GM21367 (cell line): ENCODE measurements at regions not wholly inside any gene's neighbourhood (a gene's known extent, or its start where the extent isn't known, plus 50 kb on each side); places are given as distances from the start of the nearest gene placed in this dataset.

Source experiments
- ATAC-seq: cut with Tn5 transposase; IDR thresholded peaks from one replicate; pipeline ENCODE4 v1.9.1; 2021; ENCODE audit not compliant: unreplicated experiment

DNA sequence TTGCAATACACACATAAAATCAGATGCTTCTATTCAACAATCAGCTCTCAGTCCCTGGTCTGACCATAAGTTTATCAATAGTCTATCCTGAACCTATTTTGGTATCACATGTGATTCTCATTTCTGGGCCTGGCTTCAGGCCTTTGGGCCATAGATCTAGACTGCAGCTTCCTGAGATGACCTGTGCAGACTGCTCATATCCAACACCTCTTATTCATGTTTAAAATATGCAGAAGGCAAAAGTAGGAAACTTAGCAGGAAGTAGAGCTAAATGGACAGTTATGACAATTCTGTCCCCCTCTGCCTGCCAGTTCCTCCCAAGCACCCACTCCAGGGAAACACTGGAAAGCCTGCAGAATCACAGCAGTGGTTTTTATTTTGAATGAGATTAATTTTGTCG is 53.3 kb downstream of the C7orf25 start:
- ATAC-seq, result no peak

DNA sequence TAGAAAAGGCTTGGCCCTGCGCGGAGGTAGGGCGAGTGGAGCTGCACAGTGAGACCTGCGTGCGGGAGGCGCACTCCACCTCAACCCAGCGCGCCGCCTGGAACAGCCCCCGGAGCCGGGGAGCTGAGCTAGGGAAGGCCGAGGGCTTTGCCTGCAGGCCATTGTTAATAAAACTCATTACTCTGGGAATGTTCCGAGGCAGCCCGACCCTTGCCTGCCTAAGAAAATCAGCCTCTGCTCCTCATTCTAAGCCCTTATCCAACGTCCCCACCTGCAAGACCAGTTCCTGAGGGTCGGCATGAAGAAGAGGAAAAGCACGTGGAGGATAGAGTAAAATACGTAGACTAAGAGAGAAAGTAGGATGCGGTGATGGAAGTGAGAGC is 55.3 kb downstream of the C7orf25 start:
- no peak for ATAC-seq

DNA sequence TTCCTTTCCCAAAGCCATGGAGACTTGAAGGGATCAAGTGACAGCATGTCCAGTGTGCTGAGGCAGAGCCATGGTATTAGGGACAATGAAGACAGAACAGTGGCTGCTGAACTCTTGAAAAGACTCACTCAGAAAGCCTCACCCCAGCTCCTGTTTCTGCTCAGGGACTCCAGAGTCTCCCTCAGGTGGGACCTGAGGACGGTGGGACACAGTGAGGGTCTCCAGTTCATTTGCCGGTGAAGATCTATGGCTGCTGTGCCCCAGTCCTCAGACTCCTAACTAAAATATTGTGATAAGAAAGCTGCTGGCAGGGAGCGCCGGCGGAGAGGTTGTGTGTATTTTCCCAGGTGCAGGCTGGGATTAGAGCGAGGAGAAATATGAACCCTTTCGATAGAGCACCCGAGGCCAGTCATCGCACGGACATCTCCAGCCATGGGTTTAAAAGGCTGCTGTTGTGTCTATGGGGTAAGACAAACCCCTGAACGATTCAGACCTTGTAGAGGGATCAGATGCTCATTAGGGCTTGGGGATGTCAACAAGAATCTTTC is 57.2 kb downstream of the C7orf25 start:
- ATAC-seq, result no peak

DNA sequence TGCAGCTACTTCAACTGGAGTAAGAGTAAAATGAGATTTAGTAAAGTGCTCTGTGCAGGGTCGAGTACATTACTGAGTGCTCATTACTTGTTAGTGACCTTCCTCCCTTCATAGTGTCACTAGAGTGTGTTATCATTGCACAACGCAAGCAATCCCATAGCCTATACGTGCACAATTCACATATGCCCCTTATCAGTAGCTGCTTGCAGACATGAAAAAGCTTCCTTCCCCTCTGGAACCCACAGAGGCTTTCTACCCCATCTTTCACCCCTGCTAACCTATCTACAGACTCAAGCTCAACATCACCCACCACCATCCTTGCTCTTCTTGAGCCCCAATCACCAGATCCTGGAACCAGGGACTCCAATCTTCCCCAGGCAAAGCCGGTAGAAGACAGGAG is 59.3 kb downstream of the C7orf25 start:
- no peak for ATAC-seq

DNA sequence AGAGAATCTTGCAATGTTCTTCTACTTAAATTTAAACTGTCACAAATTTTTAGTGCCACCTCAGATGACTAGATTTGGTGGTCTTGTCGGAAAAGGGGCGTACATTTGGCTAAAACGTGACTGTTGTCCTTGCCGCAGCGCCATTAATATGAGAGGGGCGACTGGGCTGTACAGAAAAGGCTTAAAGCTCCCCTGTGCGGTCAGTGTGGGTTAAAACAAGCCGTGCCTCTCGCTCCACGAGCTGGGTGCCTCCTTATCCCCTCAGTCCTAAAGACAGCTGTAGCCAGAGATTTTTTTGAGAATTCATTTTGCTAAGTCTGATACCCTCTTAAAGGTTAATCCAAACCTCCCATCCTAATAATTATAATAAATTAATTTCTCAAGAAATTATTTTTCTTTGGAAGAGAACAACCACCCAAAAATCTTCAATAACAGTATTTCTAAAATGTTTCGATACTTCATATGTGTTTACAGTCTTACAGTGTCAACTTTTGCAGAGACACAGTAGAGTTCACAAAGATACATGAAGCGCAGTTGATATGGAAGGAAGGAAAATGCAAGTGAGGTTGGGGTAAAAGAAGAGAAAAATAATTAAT is 68.6 kb downstream of the C7orf25 start:
- peak; percentile 82 for ATAC-seq

DNA sequence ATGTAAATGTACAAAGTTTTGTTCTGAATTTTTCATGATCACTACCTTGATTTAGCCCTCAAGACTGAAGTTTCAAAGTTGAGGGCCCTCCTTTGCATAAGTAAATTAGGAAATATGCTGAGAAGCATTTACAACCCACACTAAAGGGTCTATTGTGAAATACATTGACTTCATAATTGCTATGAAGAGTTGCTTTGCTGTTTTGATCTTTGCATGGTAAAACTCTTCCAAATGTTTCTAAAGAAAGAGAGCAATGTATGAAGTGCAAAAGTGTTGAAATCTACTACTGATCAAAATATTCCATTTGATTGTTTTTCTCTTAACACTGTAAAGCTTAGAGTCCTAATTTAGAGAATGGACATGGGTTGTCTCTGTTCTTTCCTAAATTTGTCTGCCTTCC is 77.2 kb downstream of the C7orf25 start:
- ATAC-seq, result no peak

DNA sequence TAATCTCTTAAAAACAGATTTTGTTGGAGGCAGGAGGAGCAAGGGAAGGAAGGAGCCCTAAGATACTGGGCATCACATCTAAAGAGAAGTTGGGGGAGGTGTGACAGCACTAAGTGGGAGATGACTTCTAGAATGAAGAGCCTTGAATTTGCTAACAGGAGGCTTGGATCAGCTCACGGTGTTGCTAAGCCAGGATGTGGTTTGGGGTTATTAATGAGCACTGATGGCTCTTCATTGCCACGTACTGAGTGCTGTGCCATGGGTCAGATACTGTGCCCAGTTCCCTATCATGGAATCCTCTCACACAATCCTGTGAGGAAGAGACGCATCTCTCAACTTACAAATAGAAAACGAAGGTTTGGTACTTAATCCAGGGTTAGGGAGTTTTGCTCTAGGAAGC is 78.5 kb downstream of the C7orf25 start:
- no peak for ATAC-seq

DNA sequence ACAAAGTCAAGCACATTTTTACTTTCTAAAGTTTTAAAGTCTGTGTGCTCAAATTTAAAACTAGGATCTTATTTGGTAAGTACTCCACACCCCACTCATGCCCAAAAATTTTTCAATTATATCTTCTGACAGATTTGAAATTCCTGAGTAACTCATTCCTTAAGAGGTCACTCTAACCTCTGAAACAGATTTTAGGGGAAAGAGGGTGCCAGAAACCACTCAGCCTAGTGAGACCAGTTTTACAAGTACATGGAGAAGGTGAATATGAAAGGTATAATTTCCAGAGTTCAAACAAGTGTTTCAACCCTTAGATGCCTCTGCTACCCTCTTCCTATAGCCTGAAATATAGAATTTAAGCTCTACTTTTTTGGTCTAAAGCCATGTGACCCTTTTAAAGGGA is 79.2 kb downstream of the C7orf25 start:
- ATAC-seq, result no peak

DNA sequence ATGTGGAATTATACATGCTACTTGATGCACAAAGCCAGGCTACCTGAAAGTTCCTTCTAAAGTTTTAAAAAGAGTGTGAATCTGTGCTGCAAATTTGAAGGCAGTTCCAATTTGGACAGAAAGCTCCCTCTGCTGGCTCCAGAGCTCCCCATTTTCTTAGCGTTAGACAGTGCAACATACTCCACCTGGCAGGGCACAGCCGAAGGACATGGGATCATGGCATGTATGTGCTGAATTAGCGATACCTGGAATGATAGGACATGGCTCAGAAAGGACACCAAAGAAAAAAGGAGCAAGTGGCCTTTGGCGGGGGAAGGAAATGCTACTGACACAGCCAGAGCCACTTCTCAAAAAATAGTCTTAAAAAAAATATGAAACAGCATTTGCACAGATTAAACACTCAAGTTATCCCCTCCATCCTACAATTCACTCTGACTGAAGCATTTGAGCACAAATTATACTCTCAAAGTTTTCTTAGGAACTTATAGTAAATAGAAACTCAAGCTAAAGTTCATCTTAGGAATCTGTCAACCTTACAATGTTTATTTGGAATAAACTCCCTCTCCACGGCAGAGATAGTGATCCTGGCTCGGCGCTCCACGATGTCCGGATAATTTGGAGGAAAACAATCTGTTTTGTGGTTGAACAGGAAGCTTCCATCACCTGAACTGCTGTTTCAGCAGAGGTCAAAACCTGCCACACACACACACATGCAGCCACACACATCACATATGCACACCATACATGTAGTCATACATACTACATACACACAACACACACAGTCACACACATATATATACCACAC is 80.0 kb downstream of the C7orf25 start:
- no peak for ATAC-seq

DNA sequence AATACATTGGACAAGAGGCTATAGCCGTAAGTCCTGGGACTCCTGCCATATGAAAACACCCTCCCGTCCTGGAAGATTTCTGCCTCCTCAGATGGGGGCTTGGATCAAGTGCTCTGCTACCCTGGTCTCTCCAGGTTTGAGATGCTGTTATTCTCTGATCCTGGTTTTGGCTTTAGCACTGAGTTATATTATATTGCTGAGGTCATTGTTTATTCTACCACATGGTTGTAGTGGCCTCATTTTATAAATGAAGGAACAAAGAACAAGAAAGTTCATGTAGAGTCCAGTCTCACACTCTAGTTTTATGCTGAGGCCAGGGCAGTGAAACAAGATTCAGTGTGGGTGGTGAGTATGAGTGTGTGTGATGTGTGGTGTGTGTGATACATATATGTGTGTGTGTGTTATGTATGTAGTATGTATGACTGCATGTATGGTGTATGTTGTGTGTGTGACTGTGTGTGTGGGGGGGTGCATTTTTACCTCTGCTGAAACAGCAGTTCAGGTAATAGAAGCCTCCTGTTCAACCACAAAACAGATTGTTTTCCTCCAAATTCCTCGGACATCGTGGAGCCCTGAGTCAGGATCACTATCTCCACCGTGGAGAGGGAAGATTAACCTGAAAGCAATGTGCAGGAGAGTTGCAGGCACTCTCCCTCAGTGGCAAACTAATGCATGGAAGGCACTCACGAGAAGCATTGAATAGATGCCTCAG is 80.7 kb downstream of the C7orf25 start:
- no peak for ATAC-seq

DNA sequence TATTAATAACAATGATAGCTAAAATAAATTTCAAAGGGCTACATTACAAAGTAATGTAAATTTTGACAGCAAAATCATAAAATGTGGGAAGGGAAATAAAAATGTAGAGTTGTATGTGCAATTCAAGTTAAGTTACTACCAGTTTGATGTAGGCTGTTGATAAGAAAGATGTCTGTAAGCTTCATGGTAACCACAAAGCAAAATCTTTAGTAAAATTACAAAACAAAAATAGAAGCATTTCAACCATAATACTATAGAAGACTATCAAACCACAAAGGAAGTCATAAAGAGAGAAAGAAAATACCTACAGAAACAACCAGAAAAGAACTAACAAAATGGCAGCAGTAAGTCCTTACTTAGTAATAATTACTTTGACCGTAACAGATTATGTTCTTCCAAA is 99.1 kb downstream of the C7orf25 start:
- no peak for ATAC-seq

DNA sequence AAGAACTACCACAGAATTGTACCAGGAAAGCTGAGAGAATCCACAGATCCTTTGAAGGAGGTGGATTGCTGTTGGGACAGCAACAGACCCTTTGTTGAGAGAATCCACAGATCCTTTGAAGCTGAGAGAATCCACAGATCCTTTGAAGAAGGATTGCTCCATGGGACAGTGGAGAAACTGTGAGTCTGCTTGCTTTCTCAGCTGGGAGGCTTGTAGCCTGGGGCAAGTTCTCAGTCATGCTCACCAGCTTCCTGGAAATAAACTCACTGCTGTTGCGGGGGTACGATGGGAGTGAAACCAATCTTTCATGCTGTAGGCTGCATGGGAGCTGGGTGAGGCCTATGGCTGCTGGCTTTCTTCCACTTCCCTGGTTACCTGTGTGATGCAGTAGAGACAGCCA is 106.3 kb downstream of the C7orf25 start:
- ATAC-seq, result no peak

DNA sequence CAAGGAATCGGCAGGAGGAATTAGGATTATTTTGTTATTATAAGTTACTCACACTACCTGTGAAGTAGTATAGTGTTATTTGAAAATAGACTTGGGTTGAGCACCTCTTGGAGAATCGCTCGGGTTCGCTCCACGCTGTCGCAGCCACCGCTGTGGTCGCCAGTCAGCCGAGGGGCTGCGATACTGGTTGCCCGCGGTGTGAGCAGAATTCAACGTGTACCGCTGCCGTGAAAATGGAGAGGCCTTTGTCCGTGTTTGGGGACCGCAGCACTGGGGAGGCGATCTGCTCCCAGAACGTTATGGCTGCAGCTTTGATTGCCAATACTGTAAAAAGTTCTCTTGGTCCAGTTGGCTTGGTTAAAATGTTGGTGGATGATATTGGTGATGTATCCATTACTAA is 117.2 kb downstream of the C7orf25 start:
- ATAC-seq, result no peak

DNA sequence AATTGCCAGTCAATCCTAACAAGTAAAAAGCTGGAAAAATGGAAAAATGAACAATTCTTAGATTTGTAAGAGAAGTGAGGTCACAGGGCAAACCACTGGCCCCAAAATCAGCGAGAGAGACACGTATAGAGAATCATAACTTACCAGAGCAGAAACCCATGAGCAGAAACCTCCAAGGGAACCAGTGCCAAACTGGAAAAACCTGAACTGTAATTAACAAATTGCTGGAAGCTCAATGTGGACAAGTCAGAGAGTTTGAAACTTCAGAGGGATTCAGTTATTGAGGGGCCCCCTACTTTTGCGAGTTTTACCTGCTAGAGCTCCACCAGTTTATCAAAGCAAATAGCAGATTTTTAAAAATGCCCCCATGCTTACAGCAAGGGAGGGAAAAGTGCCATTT is 119.0 kb downstream of the C7orf25 start:
- ATAC-seq, result no peak

DNA sequence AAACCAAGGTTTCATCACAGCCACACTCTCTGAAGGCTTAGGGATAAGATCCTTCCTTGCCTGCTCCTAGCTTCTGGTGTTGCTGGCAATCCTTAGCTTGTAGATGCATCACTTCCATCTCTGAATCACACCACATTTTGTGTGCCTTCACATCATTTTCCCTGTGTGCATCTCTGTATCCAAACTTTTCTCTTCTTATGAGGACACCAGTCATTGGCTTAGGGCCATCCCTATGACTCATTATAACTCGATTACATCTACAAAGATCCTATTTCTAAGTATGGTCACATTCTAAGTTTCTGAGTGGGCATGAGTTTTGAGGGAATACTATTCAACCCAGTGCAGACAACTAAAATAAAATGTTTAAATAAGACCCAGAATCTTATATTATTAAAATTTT is 121.7 kb downstream of the C7orf25 start:
- ATAC-seq, result no peak

DNA sequence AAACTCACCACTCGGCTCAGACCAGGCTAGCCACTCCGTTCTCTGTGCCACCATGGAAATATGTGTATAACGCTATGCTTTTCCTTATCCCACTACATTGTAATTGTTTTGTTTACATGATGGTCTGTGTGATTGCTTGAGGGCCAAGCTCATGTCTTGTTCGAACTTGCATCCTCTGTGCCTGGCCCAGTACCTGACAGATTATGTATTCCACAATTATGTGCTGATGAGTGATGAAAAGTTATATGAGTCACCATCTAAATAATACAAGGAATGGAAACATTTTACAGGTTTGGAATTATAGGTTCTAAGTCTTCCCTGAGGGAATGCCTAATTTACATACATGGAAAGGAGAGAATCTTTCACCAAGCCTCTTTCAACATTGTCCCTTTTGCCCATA is 137.4 kb downstream of the C7orf25 start:
- no peak for ATAC-seq

DNA sequence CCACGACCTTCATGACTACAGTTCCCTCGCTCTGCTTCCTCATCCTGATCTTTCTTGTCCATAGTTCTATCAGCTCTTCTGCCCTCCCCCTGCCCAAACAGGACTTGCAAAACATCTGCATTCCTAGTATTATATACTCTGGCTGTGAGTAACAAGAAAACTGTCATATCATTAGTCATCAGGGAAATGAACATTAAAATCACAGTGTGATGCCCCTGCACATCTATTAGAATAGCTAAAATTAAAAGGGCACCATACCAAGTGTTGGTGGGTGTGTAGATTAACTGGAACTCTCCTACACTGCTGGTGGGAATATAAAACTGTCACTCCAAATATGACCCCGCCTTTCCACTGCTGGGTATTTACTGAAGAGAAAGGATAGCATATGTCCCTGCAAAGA is 141.8 kb downstream of the C7orf25 start:
- ATAC-seq, result no peak

DNA sequence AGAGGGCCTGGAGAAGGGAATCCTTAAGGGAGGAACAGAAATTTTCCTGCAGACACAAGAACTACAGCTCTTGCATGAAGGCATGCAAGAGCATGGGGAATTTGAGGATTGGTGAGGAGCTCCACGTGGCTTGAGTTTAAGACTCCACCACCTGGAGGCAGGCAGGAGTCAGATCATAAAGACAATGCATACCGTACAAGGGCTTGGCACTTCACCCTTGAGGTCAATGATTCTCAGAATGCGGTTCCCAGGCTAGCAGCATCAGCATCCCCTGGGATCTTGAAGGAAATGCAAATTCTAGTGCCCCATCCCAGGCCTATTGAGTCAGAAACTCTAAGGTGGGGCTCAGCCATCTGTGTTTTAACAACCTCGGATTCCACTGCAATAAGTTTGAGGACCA is 143.8 kb downstream of the C7orf25 start:
- ATAC-seq, result no peak

DNA sequence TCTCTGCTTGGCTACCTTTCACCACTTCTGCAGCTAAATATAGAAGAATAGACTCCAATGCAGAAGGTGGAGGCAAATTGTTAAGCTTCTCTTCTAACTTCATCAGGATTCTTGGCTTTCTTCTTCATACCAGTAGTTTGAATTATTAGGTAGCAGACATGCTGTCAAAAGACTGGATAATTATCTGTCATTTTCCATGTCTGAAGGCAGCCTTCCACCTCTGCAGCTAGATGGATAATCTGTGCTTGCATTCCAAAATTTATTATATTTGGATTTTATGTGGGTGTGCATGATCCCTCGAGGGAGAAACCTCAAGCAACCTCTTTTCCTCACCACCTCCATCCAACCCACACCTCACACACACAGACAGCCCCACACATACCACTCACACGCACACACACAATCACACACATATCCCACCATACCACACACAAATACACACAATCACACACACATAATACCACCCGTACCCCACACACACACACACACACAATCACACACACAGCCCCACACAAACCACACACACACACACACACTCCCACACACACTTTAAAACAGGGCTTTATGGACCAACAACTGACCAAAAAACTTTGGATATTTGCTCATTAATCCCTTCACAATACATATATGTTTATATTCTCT is 145.0 kb downstream of the C7orf25 start:
- ATAC-seq, result no peak

DNA sequence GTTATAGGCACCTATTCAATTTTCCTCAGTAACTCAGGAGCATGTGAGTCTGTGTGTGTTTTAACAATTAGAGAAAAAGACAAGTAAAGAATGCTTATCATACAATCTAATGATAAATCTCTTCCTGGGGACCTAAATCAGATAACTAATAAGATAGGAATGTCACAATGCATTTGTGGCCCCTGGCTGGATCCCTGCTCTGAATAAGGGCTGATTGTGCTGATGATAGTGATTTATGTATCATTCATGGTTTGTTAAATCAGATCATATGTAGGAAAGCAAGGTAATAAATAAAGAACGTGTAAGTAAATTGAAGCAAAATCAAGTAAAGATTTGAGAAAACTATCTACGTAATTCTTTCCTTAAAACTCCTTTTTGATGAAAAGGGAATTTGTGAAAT is 145.9 kb downstream of the C7orf25 start:
- no peak for ATAC-seq

DNA sequence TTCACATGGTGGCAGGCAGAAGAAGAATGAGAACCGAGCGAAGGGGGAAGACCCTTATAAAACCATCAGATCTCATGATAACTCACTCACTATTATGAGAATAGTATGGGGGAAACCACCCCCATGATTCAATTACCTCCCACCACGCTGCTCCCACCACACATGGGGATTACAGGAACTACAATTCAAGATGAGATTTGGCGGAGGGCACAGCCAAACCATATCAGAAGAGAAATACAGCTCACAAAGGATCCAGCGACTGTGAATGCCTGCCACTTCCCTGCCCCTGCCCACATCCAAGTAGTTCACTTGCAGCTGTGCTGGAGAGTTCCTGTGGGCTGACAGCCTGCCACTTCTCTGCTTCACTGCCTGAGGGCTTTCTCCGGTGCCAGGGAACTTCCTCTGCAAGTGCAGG is 148.7 kb downstream of the C7orf25 start:
- ATAC-seq, result no peak

DNA sequence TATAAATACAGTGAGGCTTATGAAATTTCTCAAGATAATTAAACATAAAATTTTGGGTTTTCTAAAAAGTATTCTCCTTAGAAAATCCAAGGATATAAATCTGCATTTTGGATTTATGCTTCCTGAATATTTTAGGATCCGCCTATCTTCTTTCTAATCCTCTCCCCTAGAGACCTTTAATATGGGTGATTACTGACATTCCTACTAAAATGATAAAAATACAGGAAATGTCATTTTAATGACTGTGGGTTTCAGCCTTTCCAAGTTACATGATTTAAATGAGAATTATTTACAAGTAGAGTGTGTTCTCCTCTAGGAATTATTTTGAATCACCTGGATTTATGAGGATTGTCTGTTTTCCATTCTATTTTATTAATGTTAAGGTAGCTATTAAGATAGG is 150.4 kb downstream of the C7orf25 start:
- ATAC-seq, result no peak
